Renal pelvis (tissue), 1 donor: ENCODE measurements at regions not wholly inside any gene's neighbourhood (a gene's known extent, or its start where the extent isn't known, plus 50 kb on each side); places are given as distances from the start of the nearest gene placed in this dataset.
A peak's percentile ranks its signal among the peaks of the same experiment; 100 is the strongest.

Experiments
- DNase-seq: peaks from one replicate; pipeline ENCODE4 v3.0.0-alpha.2; 2013

- DNase-seq = no peak
These were observed 53.7 kb downstream of the RPS12 start for GRCh38 chr6:132868057-132868456.

- no peak for DNase-seq
These were observed 58.6 kb downstream of the RPS12 start for GRCh38 chr6:132872923-132873322.

GRCh38 chr6:132877003-132877402, 62.6 kb downstream of the RPS12 start:
- no peak for DNase-seq

GRCh38 chr6:132887204-132887603, 72.8 kb downstream of the RPS12 start:
- no peak for DNase-seq

GRCh38 chr6:132888701-132889100, 74.3 kb downstream of the RPS12 start:
- DNase-seq = no peak

GRCh38 chr6:132892929-132893771, 78.8 kb downstream of the RPS12 start:
- DNase-seq = no peak

- DNase-seq = no peak
These were observed 79.6 kb downstream of the RPS12 start for GRCh38 chr6:132893772-132894490.

GRCh38 chr6:132898376-132898775, 84.0 kb downstream of the RPS12 start:
- DNase-seq = no peak

GRCh38 chr6:132900849-132901248, 86.5 kb downstream of the RPS12 start:
- DNase-seq = no peak

- no peak for DNase-seq
These were observed 88.5 kb downstream of the RPS12 start for GRCh38 chr6:132902901-132903300.

GRCh38 chr6:132907231-132907630, 92.9 kb downstream of the RPS12 start:
- DNase-seq = no peak

- no peak for DNase-seq
These were observed 93.5 kb downstream of the RPS12 start for GRCh38 chr6:132907914-132908313.

- DNase-seq = no peak
These were observed 95.4 kb downstream of the RPS12 start for GRCh38 chr6:132909742-132910141.

- no peak for DNase-seq
These were observed 96.4 kb downstream of the RPS12 start for GRCh38 chr6:132910759-132911158.

GRCh38 chr6:132919045-132919860, 104.9 kb downstream of the RPS12 start:
- DNase-seq = peak; percentile 79

GRCh38 chr6:132927713-132928112, 113.3 kb downstream of the RPS12 start:
- DNase-seq = no peak

- no peak for DNase-seq
These were observed 114.8 kb downstream of the RPS12 start for GRCh38 chr6:132929141-132929540.

- no peak for DNase-seq
These were observed 116.9 kb downstream of the RPS12 start for GRCh38 chr6:132931313-132931712.

GRCh38 chr6:132931936-132932514, 117.7 kb downstream of the RPS12 start:
- DNase-seq = peak; percentile 48

GRCh38 chr6:132932588-132932987, 118.2 kb downstream of the RPS12 start:
- no peak for DNase-seq

- peak; percentile 51 for DNase-seq
These were observed 118.7 kb downstream of the RPS12 start for GRCh38 chr6:132933090-132933489.

- no peak for DNase-seq
These were observed 120.1 kb downstream of the RPS12 start for GRCh38 chr6:132934496-132934895.
